Testis (tissue), 2 donors: ENCODE measurements at regions not wholly inside any gene's neighbourhood (a gene's known extent, or its start where the extent isn't known, plus 50 kb on each side); places are given as distances from the start of the nearest gene placed in this dataset.

Experiments
- CTCF ChIP-seq, 3 experiments: fragments of 450-650 bp in 2 of 3; fragments of 200-600 bp in 1 of 3; sonication (generic) in 1 of 3; IDR thresholded peaks; one replicate each; pipeline ENCODE4 v1.5.1; 2016 to 2019; ENCODE audit warnings: antibody characterized with exemption in 3 of 3, mild to moderate bottlenecking in 2 of 3, moderate library complexity in 1 of 3
- POLR2A ChIP-seq: fragments of 450-650 bp; IDR thresholded peaks from one replicate; pipeline ENCODE4 v1.6.1; 2017; ENCODE audit warnings: antibody characterized with exemption, mild to moderate bottlenecking, moderate library complexity

DNA sequence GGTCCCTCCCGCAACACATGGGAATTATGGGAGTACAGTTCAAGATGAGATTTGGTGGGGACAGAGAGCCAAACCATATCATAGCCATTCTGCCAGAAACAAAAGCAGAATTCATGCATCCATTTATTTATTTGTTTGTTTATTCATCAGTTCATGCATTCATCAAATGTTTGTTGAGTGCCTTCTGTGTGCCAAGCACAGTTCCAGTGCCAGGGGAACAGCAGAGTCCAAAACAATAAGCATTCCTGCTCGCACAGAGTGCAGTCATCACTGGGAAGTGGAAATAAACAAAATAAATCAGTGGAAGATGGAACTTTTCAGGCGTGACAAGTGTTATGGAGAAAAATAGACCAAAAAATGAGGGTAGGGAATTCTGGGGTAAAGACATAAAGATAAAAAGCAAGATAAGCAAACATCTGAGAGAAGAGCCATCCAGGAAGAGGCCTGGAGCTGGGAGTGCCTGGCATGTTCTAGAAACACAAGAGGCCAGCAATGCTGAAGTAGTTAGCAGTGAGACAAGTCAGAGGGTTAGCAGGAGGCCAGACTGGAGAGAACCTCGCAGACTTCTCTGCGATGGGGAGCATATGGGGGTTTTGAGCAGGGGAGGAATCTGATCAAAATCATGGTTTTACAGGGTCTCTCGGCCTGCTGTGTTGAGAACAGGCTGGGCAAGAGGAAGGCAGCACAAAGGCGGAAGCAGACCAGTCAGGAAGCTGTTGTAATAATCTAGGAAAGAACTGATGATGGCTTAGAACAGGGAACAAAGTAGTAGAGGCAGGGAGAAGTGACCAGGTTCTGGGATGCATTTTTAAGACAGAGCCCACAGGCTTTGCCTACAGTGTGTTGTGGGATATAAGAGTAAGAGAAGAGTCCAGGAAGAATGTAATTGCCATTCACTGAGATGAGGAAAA lies 113.2 kb downstream of the GLUL start:
- TF ChIP-seq POLR2A, result no peak
- TF ChIP-seq CTCF (IDR thresholded peaks at IDR 0.05), result no peak
